ENCODE measurements at regions not wholly inside any gene's neighbourhood (a gene's known extent, or its start where the extent isn't known, plus 50 kb on each side); places are given as distances from the start of the nearest gene placed in this dataset.
"Not testable (repeated sequence)": the region's sequence is repeated elsewhere in the genome, so short reads cannot be mapped to it uniquely, and the experiment has no call there.

GRCh38 chr10:109412353-109412752 is 511.0 kb downstream of the XPNPEP1 start:
- DNase-seq (ENCODE audit: low spot score), result no peak

DNA sequence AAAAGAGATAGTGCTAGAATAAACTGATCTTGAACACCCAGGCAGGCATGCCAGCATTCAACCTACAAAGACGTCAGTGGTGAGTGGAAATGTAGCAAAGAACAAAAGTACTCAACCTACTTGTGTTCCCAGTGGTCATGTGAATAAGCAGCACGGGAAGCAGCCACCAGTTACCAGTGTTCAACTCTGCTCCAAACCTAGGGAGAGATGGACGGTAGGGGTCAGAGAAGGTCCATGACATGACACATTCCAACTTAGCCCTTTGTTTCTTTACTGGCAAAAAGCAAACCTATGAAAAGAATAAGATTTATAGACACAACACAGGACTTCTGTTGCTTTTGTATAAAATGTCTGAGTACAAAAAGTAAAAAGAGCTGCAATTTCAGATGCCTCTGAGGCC is 511.4 kb downstream of the XPNPEP1 start:
- no peak for DNase-seq (ENCODE audit: low spot score)

- no peak for DNase-seq (ENCODE audit: low spot score)
Observed at GRCh38 chr10:109405338-109405737, 518.0 kb downstream of the XPNPEP1 start.

GRCh38 chr10:109403551-109403950 is 519.8 kb downstream of the XPNPEP1 start:
- no peak for DNase-seq (ENCODE audit: low spot score)

GRCh38 chr10:109393425-109393824 is 529.9 kb downstream of the XPNPEP1 start:
- no peak for DNase-seq (ENCODE audit: low spot score)

DNA sequence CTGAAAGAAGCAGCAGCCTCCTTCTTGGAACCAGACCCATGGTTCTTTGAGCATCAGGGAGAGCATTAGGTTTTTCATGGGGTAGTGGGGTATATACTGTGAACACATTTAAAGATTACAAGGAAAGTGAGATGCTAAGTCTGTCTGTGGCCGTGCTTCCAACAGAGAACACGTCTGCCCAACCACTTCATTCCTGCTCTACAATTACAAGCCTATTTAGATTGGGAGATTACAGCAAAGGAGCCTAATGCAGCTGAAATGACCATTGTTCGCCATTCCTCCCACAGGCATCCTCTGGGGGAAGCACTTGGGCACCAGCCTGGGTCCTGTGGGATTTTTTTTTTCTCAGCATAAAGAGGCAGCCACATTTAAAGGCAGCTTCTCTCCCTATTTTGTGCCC is 536.4 kb downstream of the XPNPEP1 start:
- no peak for DNase-seq (ENCODE audit: low spot score)

DNA sequence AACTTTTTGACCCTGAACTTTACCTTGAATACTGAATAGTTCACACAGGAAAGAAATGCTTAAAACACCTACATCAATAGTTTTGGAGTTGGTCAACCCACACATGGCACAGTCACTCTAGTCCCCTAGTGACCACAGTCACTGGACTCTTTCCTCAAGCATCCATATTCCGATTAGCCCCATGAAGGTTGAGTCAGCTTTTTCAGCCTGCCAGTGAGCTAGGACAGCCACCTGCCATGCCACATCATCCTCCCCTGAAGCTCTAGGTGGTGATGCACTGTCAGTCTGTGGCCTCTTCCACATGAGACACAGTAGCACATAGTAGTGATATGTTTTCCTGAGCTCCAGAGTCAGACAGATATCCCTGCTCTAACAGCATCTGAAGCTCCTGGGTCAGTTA is 537.2 kb downstream of the XPNPEP1 start:
- DNase-seq (ENCODE audit: low spot score), result no peak

DNA sequence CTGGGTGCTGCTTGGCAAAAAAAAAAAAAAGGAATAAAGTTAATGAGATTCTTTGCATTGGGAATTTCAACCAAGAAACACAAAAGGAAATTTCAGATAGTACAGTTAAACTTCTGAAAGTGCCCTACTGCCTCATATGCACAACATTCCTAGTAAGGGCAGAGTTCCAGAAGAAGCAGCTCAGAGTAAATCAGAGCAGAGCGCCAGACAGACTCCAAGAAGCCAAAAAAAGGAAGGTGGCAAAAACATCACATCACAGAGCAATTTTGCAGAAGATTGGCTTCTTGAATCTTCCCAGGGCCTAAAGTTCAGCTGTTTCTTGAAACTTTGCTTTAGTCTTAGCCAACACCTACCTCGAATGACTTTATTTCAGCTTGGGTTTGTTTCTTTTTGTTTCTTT is 544.1 kb downstream of the XPNPEP1 start:
- no peak for DNase-seq (ENCODE audit: low spot score)

DNA sequence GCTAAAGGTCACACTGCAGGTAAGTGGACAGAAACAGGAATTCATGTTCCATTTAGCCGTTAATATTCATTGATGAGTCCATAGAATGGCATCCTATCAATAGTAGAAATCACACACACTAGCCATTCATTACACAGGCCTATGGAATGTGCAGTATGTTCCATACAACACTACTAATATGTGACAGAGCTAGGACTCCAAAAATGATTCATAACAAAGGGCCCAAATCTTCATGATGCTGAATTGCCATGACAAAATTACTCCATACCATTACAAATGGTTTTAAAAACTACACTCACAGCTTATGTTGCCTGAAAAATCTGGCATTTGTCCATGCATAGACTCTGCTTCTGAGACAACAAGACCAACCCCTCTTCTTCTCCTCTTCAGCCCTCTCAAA is 549.1 kb downstream of the XPNPEP1 start:
- no peak for DNase-seq (ENCODE audit: low spot score)

- no peak for DNase-seq (ENCODE audit: low spot score)
Observed at GRCh38 chr10:109359316-109359715, 564.0 kb downstream of the XPNPEP1 start.

- DNase-seq (ENCODE audit: low spot score), result no peak
Observed at GRCh38 chr10:109358325-109358724, 565.0 kb downstream of the XPNPEP1 start.

DNA sequence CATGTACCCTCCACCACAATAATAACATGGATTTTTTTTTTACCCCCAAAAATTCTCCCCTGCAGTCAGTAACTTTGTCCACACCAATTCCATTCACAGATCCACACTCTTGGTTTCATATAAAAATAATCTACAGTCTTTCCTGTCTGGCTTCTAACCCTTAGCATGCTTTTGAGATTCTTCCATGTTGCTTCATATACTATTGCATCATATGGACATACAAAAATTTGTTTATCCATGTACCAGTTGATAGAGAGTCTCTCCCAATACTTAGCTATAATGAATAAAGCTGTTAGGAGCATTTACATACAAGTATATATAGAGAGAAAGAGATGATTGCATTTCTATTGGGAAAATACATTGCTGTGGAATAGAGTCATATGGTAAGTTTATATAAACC is 575.0 kb downstream of the XPNPEP1 start:
- no peak for DNase-seq (ENCODE audit: low spot score)

DNA sequence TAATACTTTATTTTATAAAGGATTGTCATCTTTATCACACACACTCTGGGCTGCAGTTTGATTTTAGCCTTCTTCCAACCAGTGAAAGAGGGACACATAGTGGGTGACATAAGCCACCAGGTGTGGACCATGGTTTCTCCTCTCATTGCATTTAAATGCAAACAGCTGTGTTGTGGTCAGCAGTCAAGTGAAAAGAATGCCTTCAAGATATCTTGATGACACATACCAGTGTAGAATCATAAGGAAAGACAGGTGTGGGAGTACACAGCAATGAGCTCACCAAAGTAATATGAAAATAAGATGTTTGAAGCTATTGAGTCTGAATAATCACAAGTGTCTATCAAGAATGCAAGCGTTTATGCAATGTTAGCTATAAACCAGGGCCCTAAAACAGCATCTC is 580.0 kb downstream of the XPNPEP1 start:
- DNase-seq (ENCODE audit: low spot score), result no peak

GRCh38 chr10:109341986-109342385 is 581.3 kb downstream of the XPNPEP1 start:
- DNase-seq (ENCODE audit: low spot score), result no peak

GRCh38 chr10:109328001-109328400 is 595.3 kb downstream of the XPNPEP1 start:
- DNase-seq (ENCODE audit: low spot score), result no peak

DNA sequence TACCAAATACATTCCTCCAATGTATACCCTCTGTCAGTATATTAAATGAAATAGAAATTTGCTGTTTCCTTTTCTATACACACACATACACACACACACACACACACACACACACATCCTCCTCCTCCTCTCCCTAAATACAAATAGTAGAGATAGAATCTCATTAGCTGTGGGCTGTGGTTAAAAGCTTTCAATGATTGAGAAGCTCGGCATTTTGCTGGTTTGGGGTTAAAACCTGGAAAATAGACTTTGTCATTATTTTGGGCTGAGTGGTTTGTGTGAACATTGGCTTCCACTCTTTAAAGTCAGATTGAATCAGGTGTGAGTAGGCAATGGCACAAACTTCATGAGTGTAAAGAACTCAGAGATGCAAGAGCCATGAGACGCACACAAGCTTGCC is 596.0 kb downstream of the XPNPEP1 start:
- DNase-seq (ENCODE audit: low spot score), result no peak

GRCh38 chr10:109324721-109325120 is 598.6 kb downstream of the XPNPEP1 start:
- DNase-seq (ENCODE audit: low spot score), result no peak

- no peak for DNase-seq (ENCODE audit: low spot score)
Observed at GRCh38 chr10:109317746-109318366, 605.5 kb downstream of the XPNPEP1 start.

DNA sequence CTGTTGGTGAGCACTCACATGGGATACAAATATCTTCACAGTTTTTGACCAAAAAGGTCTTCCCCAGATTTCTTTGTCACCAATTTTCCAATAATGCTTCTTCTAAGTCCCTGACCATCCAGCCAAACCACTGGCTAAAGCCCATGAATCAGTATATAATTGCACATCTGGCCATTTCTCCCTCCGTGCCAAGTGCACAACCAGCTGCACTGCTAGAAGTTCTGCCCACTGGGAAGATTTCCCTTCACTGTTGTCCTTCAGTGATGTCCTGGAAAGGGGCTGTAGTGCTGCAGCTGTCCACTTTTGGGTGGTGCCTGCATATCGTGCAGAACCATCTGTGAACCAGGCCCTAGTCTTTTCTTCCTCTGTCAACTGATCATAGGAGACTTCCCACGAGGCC is 609.3 kb downstream of the XPNPEP1 start:
- not testable (repeated sequence) for DNase-seq (ENCODE audit: low spot score)

GRCh38 chr10:109312555-109312954 is 610.8 kb downstream of the XPNPEP1 start:
- not testable (repeated sequence) for DNase-seq (ENCODE audit: low spot score)

DNA sequence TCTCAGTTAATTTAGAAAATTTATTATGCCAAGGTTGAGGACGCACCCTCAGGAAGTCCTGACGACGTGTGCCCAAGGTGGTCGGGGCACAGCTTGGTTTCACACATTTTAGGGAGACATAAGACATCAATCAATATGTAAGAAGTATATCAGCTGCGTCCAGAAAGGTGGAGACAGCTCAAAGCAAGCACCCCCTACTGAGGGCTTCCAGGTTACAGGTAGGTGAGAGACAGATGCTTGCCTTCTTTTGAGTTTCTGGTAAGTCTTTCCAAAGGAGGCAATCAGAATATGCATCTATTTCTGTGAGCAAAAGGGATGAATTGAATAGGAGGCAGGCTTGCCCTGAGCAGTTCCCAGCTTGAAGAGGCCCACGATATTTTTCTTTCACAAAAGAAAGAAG is 614.3 kb downstream of the XPNPEP1 start:
- DNase-seq (ENCODE audit: low spot score), result no peak

GRCh38 chr10:109307102-109307501 is 616.2 kb downstream of the XPNPEP1 start:
- not testable (repeated sequence) for DNase-seq (ENCODE audit: low spot score)

GRCh38 chr10:109306698-109307097 is 616.6 kb downstream of the XPNPEP1 start:
- DNase-seq (ENCODE audit: low spot score), result no peak

DNA sequence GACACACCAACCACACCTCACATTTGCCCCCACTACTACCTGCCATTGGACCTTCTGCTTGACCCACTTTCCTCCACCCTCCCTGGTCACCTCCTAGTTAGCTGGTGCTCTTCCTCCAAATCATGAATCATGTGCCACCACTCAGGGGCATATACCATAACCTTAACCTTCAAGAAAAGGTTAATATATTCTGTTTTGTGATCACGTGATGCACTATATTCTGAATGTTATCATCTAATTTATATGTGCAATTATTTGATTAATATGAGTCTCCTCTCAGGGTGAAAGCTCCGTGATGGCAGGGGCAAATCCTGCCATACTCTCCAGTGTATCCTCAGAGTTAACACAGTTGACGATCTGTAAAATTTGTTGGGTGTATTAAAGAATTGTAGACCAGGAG is 635.5 kb downstream of the XPNPEP1 start:
- DNase-seq (ENCODE audit: low spot score), result no peak

Data from mesenteric fat pad (tissue), 1 donor.